MM.1S (cell line): ENCODE measurements at regions not wholly inside any gene's neighbourhood (a gene's known extent, or its start where the extent isn't known, plus 50 kb on each side); places are given as distances from the start of the nearest gene placed in this dataset.

Source experiments
- EZH2 ChIP-seq: fragments of 300-600 bp; sonication (generic); optimal IDR thresholded peaks from 2 replicates; pipeline ENCODE3; 2017; ENCODE audit warnings: low read depth, mild to moderate bottlenecking, antibody characterized with exemption, low read length, mixed read lengths
- TF ChIP-seq, protein P1 (sequence below): fragments of 300-600 bp; sonication (generic); IDR thresholded peaks from 2 replicates; pipeline ENCODE4 v1.5.1; 2016; ENCODE audit warnings: antibody characterized with exemption, low read length, mixed read lengths

DNA sequence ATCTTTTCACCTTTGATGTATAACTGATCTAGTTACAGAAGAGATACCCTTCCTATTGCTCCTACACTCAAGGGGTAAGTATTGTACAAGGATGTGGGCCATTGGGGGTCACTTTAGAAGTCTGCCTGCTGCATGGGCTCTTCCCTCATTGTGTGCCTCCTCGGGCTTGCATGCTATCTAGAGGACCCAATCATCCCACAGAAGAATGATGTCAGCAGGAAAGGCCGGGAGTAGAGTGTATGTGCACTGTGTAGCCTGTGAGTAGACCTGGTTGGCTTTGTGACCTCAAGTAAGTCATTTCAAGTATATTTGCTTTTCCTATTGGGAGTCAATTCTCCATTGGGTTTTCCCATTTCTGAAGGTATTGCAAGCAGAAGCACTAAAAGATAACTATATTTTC is 129.5 kb upstream of the TRIB2 start:
- TF ChIP-seq, protein P1, sequence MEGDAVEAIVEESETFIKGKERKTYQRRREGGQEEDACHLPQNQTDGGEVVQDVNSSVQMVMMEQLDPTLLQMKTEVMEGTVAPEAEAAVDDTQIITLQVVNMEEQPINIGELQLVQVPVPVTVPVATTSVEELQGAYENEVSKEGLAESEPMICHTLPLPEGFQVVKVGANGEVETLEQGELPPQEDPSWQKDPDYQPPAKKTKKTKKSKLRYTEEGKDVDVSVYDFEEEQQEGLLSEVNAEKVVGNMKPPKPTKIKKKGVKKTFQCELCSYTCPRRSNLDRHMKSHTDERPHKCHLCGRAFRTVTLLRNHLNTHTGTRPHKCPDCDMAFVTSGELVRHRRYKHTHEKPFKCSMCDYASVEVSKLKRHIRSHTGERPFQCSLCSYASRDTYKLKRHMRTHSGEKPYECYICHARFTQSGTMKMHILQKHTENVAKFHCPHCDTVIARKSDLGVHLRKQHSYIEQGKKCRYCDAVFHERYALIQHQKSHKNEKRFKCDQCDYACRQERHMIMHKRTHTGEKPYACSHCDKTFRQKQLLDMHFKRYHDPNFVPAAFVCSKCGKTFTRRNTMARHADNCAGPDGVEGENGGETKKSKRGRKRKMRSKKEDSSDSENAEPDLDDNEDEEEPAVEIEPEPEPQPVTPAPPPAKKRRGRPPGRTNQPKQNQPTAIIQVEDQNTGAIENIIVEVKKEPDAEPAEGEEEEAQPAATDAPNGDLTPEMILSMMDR = no peak
- no peak for TF ChIP-seq EZH2
